NCI-H2227 (cell line): ENCODE measurements at regions not wholly inside any gene's neighbourhood (a gene's known extent, or its start where the extent isn't known, plus 50 kb on each side); places are given as distances from the start of the nearest gene placed in this dataset.
"Not testable (repeated sequence)": the region's sequence is repeated elsewhere in the genome, so short reads cannot be mapped to it uniquely, and the experiment has no call there.

Experiments used
- DNase-seq: peaks from one replicate; lab custom pipeline; 2025; ENCODE audit not compliant: unreplicated experiment; lab: John Stamatoyannopoulos, UW

- DNase-seq, result not testable (repeated sequence)
Measured at GRCh38 chr10:42187501-42188195, 450.7 kb downstream of the ZNF33B start.

DNA sequence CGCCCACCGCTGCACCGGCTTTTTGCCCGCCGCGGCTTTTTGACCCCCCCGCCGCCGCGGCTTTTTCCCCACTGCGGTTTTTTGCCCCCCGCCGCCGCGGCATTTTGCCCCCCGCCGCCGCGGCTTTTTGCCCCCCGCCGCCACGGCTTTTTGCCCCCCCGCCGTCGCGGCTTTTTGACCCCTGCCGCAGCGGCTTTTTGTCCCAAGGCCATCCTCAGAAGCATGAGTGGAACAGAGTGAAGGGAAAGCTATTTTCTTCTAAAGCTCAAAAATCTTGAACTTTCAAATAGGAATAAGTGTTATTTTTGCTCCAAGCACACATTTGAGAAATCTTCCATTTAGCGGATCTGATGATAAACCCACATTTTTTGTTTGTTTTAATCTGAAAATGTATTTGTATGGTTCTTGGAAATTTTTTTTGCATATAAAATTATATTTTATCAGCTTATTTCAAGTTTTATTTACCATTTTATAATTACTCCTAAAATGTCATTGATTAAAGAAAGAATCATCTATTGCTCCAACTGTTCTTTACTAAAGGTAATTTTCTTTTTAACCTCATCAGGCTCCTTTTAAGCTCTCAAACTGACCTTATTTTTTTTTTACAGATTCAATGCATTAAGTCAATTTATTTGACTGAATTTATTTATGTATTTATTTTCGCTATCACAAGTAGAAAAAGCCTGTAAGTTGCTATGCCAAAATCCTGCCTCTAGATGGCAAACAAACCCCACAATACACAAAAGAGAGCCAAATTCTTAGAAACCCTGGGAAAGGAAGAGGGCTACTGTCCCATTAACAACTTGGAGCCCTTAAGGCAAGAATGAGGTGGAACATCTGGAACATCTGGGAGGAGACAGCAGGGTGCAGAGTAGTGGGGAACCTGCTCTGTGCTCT, 460.3 kb downstream of the ZNF33B start:
- not testable (repeated sequence) for DNase-seq

DNA sequence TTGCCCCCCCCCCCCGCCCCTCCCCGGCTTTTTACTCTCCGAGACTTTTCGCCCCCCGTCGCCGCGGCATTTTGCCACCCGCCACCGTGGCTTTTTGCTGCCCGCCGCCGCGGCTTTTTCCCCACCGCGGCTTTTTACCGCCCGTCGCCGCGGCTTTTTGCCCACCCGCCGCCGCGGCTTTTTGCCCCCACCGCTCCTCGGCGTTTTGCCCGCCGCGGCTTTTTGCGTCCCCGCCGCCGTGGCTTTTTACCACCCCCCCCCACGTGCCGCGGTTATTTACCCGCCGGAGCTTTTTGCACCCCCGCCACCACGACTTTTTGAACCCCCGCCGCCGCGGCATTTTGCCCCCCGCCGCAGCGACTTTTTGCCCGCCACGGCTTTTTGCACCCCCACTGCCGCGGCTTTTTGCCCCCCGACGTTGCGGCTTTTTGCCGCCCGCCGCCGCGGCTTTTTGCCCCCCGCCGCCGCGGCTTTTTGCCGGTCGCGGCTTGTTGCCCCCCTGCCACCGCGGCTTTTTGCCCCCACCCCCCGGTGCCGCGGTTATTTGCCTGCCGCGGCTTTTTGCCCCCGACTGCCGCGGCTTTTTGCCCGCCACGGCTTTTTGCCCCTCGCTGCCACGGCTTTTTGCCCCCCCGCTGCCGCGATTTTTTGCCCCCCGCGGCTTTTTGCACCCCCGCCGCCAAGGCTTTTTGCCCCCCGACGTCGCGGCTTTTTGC, 461.1 kb downstream of the ZNF33B start:
- no peak for DNase-seq

DNA sequence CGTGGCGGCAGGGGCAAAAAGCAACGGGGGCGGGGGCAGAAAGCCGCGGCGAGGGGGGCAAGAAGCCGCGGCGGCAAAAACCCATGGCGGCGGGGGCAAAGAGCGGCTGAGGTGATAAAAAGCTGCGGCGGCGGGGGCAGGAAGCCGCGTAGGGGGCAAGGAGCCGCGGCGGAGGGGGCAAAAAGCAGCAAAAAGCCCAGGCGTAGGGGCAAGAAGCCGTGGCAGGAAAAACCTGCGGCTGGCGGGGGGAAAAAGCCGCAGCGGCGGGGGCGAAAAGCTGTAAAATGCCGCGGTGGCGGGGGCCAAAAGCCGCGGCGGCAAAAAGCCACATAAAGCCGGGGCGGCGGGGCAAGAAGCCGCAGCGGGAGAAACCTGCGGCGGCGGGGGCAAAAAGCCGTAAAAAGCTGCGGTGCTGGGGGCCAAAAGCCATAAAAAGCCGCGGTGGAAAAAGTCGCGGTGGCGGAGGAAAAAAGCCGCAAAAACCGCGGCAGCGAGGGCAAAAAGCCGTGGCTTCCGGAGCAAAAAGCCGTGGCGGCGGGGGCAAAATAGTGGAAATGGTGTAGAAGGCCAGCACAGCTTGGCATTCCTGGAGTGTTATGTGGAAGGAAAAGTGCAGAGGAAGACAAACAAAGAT, 487.8 kb downstream of the ZNF33B start:
- DNase-seq, result no peak

GRCh38 chr10:42149722-42150427, 488.5 kb downstream of the ZNF33B start:
- DNase-seq, result no peak

DNA sequence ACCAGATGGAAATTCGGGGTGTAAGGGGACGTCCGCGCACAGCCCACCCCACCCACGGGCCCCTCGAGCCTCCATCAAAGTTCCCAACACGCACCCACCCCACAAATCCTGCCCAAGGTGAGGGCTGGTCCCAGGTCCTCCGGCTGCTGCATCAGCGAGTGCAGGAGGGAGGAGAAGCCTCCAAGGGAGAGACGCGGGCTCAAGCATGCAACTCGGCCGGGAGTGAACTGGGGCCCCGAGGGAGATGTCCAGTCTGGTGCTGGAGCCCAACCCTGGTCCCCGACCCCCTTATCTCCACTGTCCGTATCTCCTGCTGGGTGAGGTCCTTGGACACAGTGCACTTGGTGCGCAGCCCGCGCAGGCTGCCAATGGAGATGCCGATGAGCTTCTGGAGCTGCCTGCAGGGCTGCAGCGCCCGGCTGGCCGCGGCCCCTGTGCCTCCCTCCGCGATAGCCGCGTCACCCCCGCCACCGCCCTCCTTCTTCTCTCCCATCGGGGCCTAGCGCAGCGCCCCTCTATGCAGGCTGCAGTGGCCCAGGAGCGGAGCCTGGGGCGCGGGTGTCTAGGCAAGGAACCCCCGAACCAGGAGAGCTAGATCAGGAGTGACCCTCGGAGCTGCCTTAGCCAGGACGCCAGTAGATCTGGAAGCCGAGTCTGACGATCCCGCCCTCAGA, 489.2 kb downstream of the ZNF33B start:
- DNase-seq, result no peak

GRCh38 chr10:42146165-42146564, 492.2 kb downstream of the ZNF33B start:
- not testable (repeated sequence) for DNase-seq

DNA sequence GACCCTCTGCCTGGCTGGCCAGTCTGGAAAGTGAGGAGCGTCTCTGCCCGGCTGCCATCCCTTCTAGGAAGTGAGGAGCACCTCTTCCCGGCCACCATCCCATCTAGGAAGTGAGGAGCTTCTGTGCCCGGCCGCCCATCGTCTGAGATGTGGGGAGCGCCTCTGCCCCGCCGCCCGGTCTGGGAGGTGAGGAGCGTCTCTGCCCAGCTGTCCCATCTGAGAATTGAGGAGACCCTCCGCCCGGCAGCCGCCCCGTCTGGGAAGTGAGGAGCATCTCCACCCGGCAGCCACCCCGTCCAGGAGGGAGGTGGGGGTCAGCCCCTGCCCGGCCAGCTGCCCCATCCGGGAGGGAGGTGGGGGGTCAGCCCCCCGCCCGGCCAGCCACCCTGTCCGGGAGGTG, 500.3 kb downstream of the ZNF33B start:
- DNase-seq, result not testable (repeated sequence)

- DNase-seq, result no peak
Measured at GRCh38 chr10:42113158-42113450, 525.3 kb downstream of the ZNF33B start.

DNA sequence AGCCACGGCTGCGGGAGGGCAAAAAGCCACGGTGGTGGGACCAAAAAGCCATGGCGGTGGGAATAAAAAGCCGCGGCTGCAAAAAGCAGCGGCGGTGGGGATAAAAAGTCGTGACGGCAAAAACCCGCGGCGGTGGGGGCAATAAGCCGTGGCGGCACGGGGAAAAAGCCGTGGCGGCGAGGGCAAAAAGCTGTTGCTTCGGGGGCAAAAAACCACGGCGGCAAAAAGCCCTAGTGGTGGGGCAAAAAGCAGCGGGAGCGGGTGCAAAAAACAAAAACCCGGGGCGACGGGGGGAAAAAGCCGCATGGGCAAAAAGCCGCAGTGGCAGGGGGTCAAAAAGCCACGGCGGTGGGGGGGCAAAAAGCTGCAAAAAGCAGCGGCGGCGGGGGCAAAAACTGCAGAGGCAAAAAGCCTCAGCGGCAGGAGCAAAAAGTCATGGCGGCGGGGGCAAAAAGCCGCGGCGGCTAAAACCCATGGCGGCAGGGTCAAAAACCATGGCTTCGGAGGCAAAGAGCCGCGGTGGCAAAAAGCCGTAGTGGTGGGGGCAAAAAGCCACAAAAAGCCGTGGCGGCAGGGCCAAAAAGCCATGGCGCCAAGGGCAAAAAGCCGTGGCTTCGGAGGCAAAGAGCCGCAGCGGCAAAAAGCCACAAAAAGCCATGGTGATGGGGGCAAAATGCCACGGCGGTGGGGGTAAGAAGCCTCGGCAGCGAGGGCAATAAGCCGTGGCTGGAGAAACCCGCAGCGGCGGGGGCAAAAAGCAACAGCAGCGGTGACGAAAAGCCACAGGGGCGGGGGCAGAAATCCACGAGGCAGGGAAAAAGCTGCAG, 525.8 kb downstream of the ZNF33B start:
- no peak for DNase-seq

- DNase-seq, result no peak
Measured at GRCh38 chr10:42111661-42112330, 526.6 kb downstream of the ZNF33B start.

GRCh38 chr10:42111076-42111475, 527.3 kb downstream of the ZNF33B start:
- DNase-seq, result no peak
